ENCODE measurements at regions not wholly inside any gene's neighbourhood (a gene's known extent, or its start where the extent isn't known, plus 50 kb on each side); places are given as distances from the start of the nearest gene placed in this dataset.
"Not testable (repeated sequence)": the region's sequence is repeated elsewhere in the genome, so short reads cannot be mapped to it uniquely, and the experiment has no call there.

GRCh38 chr20:4325548-4326187 lies 76.6 kb upstream of the ADRA1D start:
- TF ChIP-seq CTCF (IDR thresholded peaks at IDR 0.05) = no peak
- Histone ChIP-seq H3K27me3 (ENCODE audit: insufficient read depth in 3 of 3, low read length in 2 of 3) (no peaks in the 10 kb centered on the region), H3K36me3 (ENCODE audit: insufficient read depth in 1 of 2, low read depth in 1 of 2) (no peaks in the 10 kb centered on the region), H3K4me1 (no peaks in the 10 kb centered on the region), H3K9me3 (no peaks in the 10 kb centered on the region), H3K27ac (no peak overlapping the region), H3K4me3 (no peak overlapping the region)
- no peak for ATAC-seq
- intact Hi-C loops (cut with DNase I) = no loop called here
- WGBS, 3 donors = 50 to 52% (median 52%) methylated on average over 8 of the region's 8 CpGs
- DNase-seq = no peak

DNA sequence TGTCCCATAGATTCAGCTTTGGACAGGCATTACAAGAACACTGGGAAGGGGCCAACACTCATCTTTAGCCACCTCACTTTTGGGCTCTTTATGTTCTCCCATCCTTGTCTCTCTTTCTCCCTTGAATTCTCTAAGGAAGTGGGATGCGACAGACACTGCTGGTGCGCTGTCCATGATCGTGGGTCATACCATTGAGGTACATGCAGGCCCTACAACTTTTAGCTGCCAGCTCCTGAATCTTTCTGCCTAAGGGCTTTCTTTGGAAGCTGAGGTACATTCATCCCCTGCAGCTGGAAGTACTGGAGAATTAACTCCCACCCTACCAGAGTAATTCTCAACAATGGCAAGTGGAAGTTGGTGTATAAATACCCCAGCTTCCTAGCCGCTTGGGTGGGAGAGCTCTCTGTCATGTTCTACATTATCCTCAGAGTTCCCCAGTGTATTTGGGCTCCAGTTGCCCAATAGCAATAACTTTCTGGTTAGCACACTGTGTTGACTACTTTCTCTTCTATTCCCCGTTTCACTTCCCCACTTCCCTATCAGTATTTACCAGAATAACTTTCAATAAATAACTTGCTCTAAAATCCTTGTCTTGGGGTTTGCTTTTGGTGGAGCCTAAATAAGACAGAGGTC lies 75.6 kb upstream of the ADRA1D start:
- TF ChIP-seq CTCF (IDR thresholded peaks at IDR 0.05) = no peak
- H3K36me3 ChIP-seq (ENCODE audit: insufficient read depth in 1 of 2, low read depth in 1 of 2) = no peaks in the 10 kb centered on the region
- H3K9me3 ChIP-seq = no peaks in the 10 kb centered on the region
- no peak overlapping the region for H3K4me3 ChIP-seq
- intact Hi-C loops (cut with DNase I) = no loop called here
- 81 to 92% (median 91%) methylated on average over 5 of the region's 5 CpGs for WGBS, 3 donors
- DNase-seq = no peak
- no peaks in the 10 kb centered on the region for H3K4me1 ChIP-seq
- H3K27me3 ChIP-seq (ENCODE audit: insufficient read depth in 3 of 3, low read length in 2 of 3) = no peaks in the 10 kb centered on the region
- no peak for ATAC-seq
- H3K27ac ChIP-seq = no peak overlapping the region

GRCh38 chr20:4322499-4322898 lies 73.4 kb upstream of the ADRA1D start:
- intact Hi-C loops (cut with DNase I) = no loop called here
- Histone ChIP-seq H3K27ac (no peak overlapping the region), H3K27me3 (ENCODE audit: insufficient read depth in 3 of 3, low read length in 2 of 3) (no peaks in the 10 kb centered on the region), H3K4me1 (no peaks in the 10 kb centered on the region), H3K36me3 (ENCODE audit: insufficient read depth in 1 of 2, low read depth in 1 of 2) (no peaks in the 10 kb centered on the region), H3K9me3 (no peaks in the 10 kb centered on the region), H3K4me3 (no peak overlapping the region)
- DNase-seq (no peak), ATAC-seq (no peak)
- 55 to 69% (median 67%) methylated on average over 1 of the region's 1 CpG for WGBS, 3 donors
- no peak for TF ChIP-seq CTCF (IDR thresholded peaks at IDR 0.05)

DNA sequence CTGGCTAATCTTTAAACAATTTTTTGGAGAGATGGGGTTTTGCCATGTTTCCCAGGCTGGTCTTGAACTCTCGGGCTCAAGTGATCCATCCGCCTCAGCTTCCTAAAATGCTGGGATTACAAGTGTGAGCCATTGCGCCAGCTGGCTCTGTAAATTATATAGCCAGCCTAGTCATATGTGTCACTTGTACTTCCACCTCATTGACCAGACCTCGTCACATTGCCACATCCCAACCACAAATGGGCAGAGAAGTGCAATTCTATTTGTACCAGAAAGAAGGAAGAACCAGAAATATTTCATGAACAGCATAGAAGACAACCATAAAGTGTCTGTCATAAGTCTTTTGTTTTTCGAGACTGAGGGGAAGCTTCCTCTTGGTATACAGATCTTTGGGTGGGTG lies 71.2 kb upstream of the ADRA1D start:
- H3K27me3 ChIP-seq (ENCODE audit: insufficient read depth in 3 of 3, low read length in 2 of 3) = no peaks in the 10 kb centered on the region
- intact Hi-C loops (cut with DNase I) = no loop called here
- no peaks in the 10 kb centered on the region for H3K4me1 ChIP-seq
- no peak for ATAC-seq
- H3K27ac ChIP-seq = no peak overlapping the region
- no peaks in the 10 kb centered on the region for H3K9me3 ChIP-seq
- WGBS, 3 donors = 86 to 92% (median 88%) methylated on average over 5 of the region's 5 CpGs
- no peak for DNase-seq
- TF ChIP-seq CTCF (IDR thresholded peaks at IDR 0.05) = no peak
- H3K36me3 ChIP-seq (ENCODE audit: insufficient read depth in 1 of 2, low read depth in 1 of 2) = no peaks in the 10 kb centered on the region
- no peak overlapping the region for H3K4me3 ChIP-seq

GRCh38 chr20:4318891-4319290 lies 69.8 kb upstream of the ADRA1D start:
- H3K4me1 ChIP-seq = no peaks in the 10 kb centered on the region
- no peaks in the 10 kb centered on the region for H3K9me3 ChIP-seq
- no peak overlapping the region for H3K4me3 ChIP-seq
- H3K27me3 ChIP-seq (ENCODE audit: insufficient read depth in 3 of 3, low read length in 2 of 3) = no peaks in the 10 kb centered on the region
- ATAC-seq = no peak
- H3K27ac ChIP-seq = no peak overlapping the region
- no peaks in the 10 kb centered on the region for H3K36me3 ChIP-seq (ENCODE audit: insufficient read depth in 1 of 2, low read depth in 1 of 2)
- no peak for DNase-seq
- TF ChIP-seq CTCF (IDR thresholded peaks at IDR 0.05) = no peak
- intact Hi-C loops (cut with DNase I) = no loop called here

DNA sequence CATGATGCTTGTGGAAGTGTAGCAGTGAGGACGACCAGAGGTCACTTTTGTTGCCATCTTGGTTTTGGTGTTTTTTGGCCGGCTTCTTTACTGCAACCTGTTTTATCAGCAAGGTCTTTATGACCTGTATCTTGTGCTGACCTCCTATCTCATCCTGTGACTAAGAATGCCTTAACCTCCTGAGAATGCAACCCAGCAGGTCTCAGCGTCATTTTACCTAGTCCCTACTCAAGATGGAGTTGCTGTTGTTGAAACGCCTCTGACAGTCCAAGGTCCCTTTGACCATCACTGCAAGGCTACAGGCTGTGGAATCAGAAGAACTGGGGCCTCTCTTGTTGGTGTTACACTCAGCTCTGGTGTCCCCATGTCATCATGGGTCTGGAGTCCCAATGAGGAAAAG lies 61.5 kb upstream of the ADRA1D start:
- H3K27ac ChIP-seq; intact Hi-C loops (cut with DNase I); H3K4me1 ChIP-seq; H3K36me3 ChIP-seq (ENCODE audit: insufficient read depth in 1 of 2, low read depth in 1 of 2); H3K4me3 ChIP-seq; H3K27me3 ChIP-seq (ENCODE audit: insufficient read depth in 3 of 3, low read length in 2 of 3); H3K9me3 ChIP-seq; DNase-seq; ATAC-seq: not testable (repeated sequence)
- 80 to 98% (median 95%) methylated on average over 4 of the region's 4 CpGs for WGBS, 3 donors
